Brain microvascular endothelial cell (primary cell): ENCODE measurements at regions not wholly inside any gene's neighbourhood (a gene's known extent, or its start where the extent isn't known, plus 50 kb on each side); places are given as distances from the start of the nearest gene placed in this dataset.

Experiments
- DNase-seq: peaks from one replicate; pipeline ENCODE4 v3.0.0-alpha.2; 2020
- H3K27ac ChIP-seq: fragments of 250-450 bp; sonication (Bioruptor Pico); 2 replicates; pipeline ENCODE4 v1.5.1; 2020; ENCODE audit warnings: mild to moderate bottlenecking, moderate library complexity
- H3K27me3 ChIP-seq: fragments of 250-450 bp; sonication (Bioruptor Pico); replicated peaks from 2 replicates; pipeline ENCODE4 v1.5.1; 2020; ENCODE audit warnings: mild to moderate bottlenecking
- H3K36me3 ChIP-seq: fragments of 250-450 bp; sonication (Bioruptor Pico); replicated peaks from 2 replicates; pipeline ENCODE4 v1.5.1; 2020; ENCODE audit warnings: mild to moderate bottlenecking
- H3K4me3 ChIP-seq: 2 replicates; pipeline ENCODE4 v1.5.1; 2011; ENCODE audit warnings: low read depth, mild to moderate bottlenecking, control low read depth, low read length, moderate library complexity
- in situ Hi-C: cut with HindIII; loops from 2 replicates; pipeline ENCODE4 v1.10.0; 2017; ENCODE audit warnings: low sequenced_read_pairs, low pct_ligation_motif_present
- TF ChIP-seq, protein P1 (sequence below): IDR thresholded peaks from 2 replicates; pipeline ENCODE4 v1.5.1; 2011; ENCODE audit warnings: low read depth, mild to moderate bottlenecking, moderate library complexity, low read length, control low read depth, inconsistent platforms; ENCODE audit errors: missing control alignments

DNA sequence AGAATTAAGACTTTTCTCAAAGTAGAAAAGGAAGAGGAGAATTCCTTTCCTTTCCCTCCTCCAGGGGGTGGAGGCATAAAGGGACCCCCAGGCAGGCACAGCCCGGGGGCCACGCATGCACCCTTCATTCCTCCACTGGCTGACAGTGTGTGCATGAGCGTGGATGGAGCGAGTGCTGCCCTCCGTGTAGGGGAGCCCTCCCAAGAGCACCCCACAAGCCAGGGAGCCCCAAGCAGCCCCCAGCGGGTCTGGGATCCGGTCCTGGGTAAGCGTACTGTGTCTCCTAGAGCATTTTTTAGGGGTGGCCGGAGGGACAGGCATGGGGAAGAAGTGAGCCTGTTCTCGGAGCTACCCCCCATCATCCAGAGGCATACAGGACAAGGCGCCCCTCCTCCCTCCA, 120.5 kb downstream of the SIK1 start:
- no peak for DNase-seq
- H3K27me3 ChIP-seq: no peaks in the 10 kb centered on the region
- no peak overlapping the region for H3K27ac ChIP-seq
- TF ChIP-seq, protein P1, sequence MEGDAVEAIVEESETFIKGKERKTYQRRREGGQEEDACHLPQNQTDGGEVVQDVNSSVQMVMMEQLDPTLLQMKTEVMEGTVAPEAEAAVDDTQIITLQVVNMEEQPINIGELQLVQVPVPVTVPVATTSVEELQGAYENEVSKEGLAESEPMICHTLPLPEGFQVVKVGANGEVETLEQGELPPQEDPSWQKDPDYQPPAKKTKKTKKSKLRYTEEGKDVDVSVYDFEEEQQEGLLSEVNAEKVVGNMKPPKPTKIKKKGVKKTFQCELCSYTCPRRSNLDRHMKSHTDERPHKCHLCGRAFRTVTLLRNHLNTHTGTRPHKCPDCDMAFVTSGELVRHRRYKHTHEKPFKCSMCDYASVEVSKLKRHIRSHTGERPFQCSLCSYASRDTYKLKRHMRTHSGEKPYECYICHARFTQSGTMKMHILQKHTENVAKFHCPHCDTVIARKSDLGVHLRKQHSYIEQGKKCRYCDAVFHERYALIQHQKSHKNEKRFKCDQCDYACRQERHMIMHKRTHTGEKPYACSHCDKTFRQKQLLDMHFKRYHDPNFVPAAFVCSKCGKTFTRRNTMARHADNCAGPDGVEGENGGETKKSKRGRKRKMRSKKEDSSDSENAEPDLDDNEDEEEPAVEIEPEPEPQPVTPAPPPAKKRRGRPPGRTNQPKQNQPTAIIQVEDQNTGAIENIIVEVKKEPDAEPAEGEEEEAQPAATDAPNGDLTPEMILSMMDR: no peak
- in situ Hi-C loops: no loop called here
- no peaks in the 10 kb centered on the region for H3K36me3 ChIP-seq
- no peak overlapping the region for H3K4me3 ChIP-seq

DNA sequence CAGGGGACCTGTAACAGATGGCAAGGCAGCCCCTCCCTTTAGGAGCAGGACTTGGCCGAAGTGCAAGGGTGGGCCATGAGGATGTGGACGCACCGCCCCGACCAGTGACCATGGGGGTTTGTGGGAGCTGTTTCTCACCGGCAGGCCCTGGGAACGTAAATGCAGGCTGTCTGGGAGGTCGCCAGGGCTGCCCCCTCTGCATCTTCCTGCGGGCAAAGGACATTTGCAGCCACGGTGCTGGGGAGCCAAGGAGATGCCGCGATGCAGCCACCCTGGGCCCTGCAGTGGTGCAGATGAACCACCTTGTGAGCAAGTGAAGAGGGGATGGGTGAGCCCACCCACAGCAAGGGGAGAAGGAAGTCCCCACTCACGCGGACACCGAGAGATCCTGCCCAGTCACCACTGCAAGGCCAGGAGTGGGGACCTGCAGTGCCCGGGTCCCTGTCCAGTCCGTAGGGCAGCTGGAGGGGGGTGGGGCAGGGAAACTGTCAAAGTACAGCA, 121.1 kb downstream of the SIK1 start:
- DNase-seq: no peak

DNA sequence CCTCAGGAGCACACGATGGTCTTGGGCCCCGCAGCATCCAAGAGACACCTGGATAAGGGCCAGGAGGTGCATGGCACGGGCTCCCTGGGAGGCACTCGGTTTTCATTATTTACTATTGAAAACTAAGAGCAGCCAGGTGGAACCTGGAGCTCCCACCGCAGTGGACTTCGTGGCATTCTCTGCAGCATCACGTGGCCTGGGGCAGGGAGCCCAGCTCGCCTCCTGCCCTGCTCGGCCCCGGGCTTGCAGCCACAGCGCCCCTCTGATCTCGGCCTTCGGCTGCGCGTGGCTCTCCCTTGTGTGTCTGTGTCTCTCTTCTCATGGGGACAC, 121.6 kb downstream of the SIK1 start:
- Histone ChIP-seq H3K27ac (no peak overlapping the region), H3K27me3 (no peaks in the 10 kb centered on the region), H3K4me3 (no peak overlapping the region), H3K36me3 (no peaks in the 10 kb centered on the region)
- no peak for DNase-seq
- TF ChIP-seq, protein P1: no peak
- in situ Hi-C loops: no loop called here

More for the DNA sequence above, 121.1 kb downstream of the SIK1 start:
- no peak overlapping the region for H3K4me3 ChIP-seq
- in situ Hi-C loops: no loop called here
- no peak overlapping the region for H3K27ac ChIP-seq
- H3K27me3 ChIP-seq: no peaks in the 10 kb centered on the region
- TF ChIP-seq, protein P1: no peak
- H3K36me3 ChIP-seq: no peaks in the 10 kb centered on the region

DNA sequence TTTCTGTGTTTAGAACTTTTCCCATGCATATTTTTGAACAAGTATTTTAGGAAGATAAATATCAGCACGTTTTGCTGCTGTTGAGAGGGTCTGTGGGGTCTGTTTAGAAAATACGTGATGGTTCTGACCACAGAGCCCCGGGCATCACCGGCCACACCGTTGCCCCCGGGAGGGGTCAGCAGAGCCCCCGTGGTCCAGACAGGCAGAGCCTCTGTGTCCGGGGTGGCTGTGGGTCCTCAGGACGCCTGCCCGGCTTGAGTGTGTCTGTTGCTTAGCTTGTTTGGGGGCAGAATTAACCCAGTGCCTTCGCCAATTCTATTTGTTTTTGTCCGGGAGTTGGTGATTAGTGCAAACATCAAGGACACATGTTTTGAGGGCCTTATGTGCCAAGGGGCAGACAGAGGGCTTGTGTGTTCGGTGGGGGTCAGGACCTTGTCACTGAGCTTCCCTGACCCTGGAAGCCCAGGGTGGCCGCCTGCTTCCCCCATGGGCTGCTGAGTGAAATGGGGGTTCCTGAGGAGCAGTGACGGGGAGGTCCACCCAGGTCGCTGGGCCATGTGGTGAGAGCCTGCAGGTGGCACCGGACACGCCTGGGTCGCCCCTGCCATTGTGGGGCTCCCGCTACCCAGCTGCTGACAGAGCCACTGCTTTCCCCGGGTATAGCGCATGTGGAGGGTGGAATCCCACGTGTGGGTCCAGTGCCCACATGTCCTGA, 122.2 kb downstream of the SIK1 start:
- no peak overlapping the region for H3K27ac ChIP-seq

DNA sequence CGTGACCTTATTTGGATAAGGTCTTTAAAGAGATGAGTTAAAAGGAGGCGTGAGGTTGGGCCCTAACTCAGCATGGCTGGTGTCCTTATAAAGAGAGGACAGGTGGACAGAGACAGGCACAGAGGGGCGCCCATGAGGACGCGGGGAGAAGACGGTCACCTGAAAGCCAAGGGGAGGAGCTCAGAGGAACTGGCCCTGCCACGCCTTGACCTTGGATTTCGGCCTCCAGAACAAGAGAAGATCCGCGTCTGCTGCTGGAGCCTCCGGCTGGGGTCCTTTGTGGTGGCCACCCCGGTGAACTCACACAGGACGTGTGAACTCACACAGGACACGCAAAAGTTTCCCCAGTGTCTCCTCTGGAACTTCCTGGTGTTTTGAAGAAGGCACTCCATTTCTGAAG, 122.7 kb downstream of the SIK1 start:
- Histone ChIP-seq H3K4me3 (no peak overlapping the region), H3K27me3 (no peaks in the 10 kb centered on the region), H3K36me3 (no peaks in the 10 kb centered on the region), H3K27ac (no peak overlapping the region)
- TF ChIP-seq, protein P1: no peak
- in situ Hi-C loops: no loop called here
- no peak for DNase-seq

More for the DNA sequence above, 122.2 kb downstream of the SIK1 start:
- in situ Hi-C loops: no loop called here
- no peak for DNase-seq
- TF ChIP-seq, protein P1: no peak
- Histone ChIP-seq H3K4me3 (no peak overlapping the region), H3K36me3 (no peaks in the 10 kb centered on the region), H3K27me3 (no peaks in the 10 kb centered on the region)
